ENCODE measurements at regions not wholly inside any gene's neighbourhood (a gene's known extent, or its start where the extent isn't known, plus 50 kb on each side); places are given as distances from the start of the nearest gene placed in this dataset.

GRCh38 chr3:140752499-140752898, 74.6 kb downstream of the TRIM42 start:
- DNase-seq (ENCODE audit: low read depth), result no peak
- no peak for TF ChIP-seq CTCF (IDR thresholded peaks at IDR 0.05; ENCODE audit: low read length, missing control alignments)
- no peak overlapping the region for H3K4me3 ChIP-seq (replicated peaks; ENCODE audit: low read depth, low read length)

DNA sequence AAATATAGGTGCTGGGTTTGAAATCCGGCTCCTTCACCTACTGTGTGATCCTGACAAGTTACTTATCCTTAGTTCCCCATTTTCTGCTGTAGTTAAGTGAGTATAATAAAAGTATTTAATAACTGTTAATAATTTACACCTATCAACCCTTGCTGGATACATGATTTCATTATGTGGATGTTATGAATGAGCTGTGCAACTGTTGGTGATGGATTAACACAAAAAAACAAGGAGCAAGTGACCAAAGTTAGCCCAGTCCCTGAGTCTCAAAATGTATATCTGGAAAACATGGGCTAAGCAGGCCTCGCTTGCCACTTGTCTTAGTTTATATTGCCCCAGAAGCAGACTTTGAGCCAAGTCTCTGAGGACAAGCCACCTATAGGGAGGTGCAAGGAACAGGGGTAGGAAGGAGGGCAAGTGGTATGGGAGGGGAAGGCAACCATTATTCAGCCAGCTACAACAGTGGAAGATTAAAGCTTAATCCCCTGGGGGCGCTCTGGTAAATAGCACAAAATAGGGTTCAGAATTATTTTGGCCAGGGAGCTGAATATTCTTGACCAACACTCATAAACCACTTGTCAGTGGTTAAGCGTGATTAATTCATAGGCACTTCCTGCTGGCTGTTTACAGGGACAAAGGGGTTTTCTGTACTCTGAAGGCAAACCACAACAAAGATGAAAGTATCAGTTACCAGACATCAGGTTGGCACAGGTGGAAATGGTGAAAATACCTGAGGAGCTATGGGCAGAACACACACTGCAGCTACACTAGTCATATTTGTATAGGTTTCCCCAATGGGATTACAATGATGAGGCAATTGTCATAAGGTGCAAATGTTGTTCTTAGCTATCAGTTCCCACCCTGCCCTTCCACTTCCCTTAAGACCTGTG, 76.2 kb downstream of the TRIM42 start:
- TF ChIP-seq CTCF (IDR thresholded peaks at IDR 0.05; ENCODE audit: low read length, missing control alignments), result no peak
- no peak overlapping the region for H3K4me3 ChIP-seq (replicated peaks; ENCODE audit: low read depth, low read length)
- DNase-seq (ENCODE audit: low read depth), result no peak

DNA sequence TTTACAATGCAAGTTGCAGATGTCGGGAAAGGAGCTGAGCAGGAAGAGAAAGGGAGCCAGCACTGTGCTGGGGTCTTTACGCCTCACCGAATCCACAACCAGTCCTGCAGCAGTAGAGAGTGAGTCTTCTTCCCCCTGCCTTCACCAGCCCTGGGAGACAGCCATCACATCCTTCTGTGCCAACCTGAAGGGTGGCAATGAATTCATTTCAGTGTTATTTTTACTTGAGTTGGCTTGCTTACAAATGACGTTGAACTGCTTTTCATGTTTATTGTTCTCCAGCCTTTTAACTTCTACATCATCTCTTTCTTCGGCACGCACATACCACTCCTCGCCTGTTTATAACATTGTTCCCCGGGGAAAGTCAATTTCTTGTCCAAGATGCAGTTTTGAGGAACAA, 77.1 kb downstream of the TRIM42 start:
- no peak for DNase-seq (ENCODE audit: low read depth)
- no peak overlapping the region for H3K4me3 ChIP-seq (replicated peaks; ENCODE audit: low read depth, low read length)
- no peak for TF ChIP-seq CTCF (IDR thresholded peaks at IDR 0.05; ENCODE audit: low read length, missing control alignments)

GRCh38 chr3:140756240-140757016, 78.6 kb downstream of the TRIM42 start:
- DNase-seq (ENCODE audit: low read depth), result no peak
- TF ChIP-seq CTCF (IDR thresholded peaks at IDR 0.05; ENCODE audit: low read length, missing control alignments), result no peak
- no peak overlapping the region for H3K4me3 ChIP-seq (replicated peaks; ENCODE audit: low read depth, low read length)

GRCh38 chr3:140758791-140759444, 81.1 kb downstream of the TRIM42 start:
- TF ChIP-seq CTCF (IDR thresholded peaks at IDR 0.05; ENCODE audit: low read length, missing control alignments), result no peak
- no peak overlapping the region for H3K4me3 ChIP-seq (replicated peaks; ENCODE audit: low read depth, low read length)
- no peak for DNase-seq (ENCODE audit: low read depth)

- no peak for TF ChIP-seq CTCF (IDR thresholded peaks at IDR 0.05; ENCODE audit: low read length, missing control alignments)
- no peak overlapping the region for H3K4me3 ChIP-seq (replicated peaks; ENCODE audit: low read depth, low read length)
- DNase-seq (ENCODE audit: low read depth), result no peak
Measured at GRCh38 chr3:140760324-140761075, 82.6 kb downstream of the TRIM42 start.

Measured in fibroblast of pulmonary artery (primary cell).